ENCODE measurements at regions not wholly inside any gene's neighbourhood (a gene's known extent, or its start where the extent isn't known, plus 50 kb on each side); places are given as distances from the start of the nearest gene placed in this dataset.

- no peak for DNase-seq (ENCODE audit: low read depth)
- H3K4me3 ChIP-seq (ENCODE audit: low read depth, low read length), result no peak overlapping the region
These were observed 481.9 kb upstream of the SETBP1 start for GRCh38 chr18:44198612-44199284.

- no peak overlapping the region for H3K4me3 ChIP-seq (ENCODE audit: low read depth, low read length)
- DNase-seq (ENCODE audit: low read depth), result no peak
These were observed 467.4 kb upstream of the SETBP1 start for GRCh38 chr18:44213293-44213692.

- no peak overlapping the region for H3K4me3 ChIP-seq (ENCODE audit: low read depth, low read length)
- no peak for DNase-seq (ENCODE audit: low read depth)
These were observed 466.3 kb upstream of the SETBP1 start for GRCh38 chr18:44214396-44214795.

- no peak for DNase-seq (ENCODE audit: low read depth)
- H3K4me3 ChIP-seq (ENCODE audit: low read depth, low read length), result no peak overlapping the region
These were observed 464.5 kb upstream of the SETBP1 start for GRCh38 chr18:44216169-44216568.

- no peak for DNase-seq (ENCODE audit: low read depth)
- H3K4me3 ChIP-seq (ENCODE audit: low read depth, low read length), result no peak overlapping the region
These were observed 453.2 kb upstream of the SETBP1 start for GRCh38 chr18:44227501-44227900.

- DNase-seq (ENCODE audit: low read depth), result peak; percentile 66
These were observed 451.0 kb upstream of the SETBP1 start for GRCh38 chr18:44229693-44230108.

GRCh38 chr18:44231936-44232335 lies 448.8 kb upstream of the SETBP1 start:
- DNase-seq (ENCODE audit: low read depth), result no peak
- H3K4me3 ChIP-seq (ENCODE audit: low read depth, low read length), result no peak overlapping the region

More at GRCh38 chr18:44229693-44230108, 451.0 kb upstream of the SETBP1 start:
- no peak overlapping the region for H3K4me3 ChIP-seq (ENCODE audit: low read depth, low read length)

GRCh38 chr18:44232500-44232899 lies 448.2 kb upstream of the SETBP1 start:
- DNase-seq (ENCODE audit: low read depth), result no peak
- no peak overlapping the region for H3K4me3 ChIP-seq (ENCODE audit: low read depth, low read length)

GRCh38 chr18:44238454-44238853 lies 442.2 kb upstream of the SETBP1 start:
- DNase-seq (ENCODE audit: low read depth), result no peak
- H3K4me3 ChIP-seq (ENCODE audit: low read depth, low read length), result no peak overlapping the region

- H3K4me3 ChIP-seq (ENCODE audit: low read depth, low read length), result no peak overlapping the region
- DNase-seq (ENCODE audit: low read depth), result no peak
These were observed 441.8 kb upstream of the SETBP1 start for GRCh38 chr18:44238911-44239310.

- DNase-seq (ENCODE audit: low read depth), result no peak
- no peak overlapping the region for H3K4me3 ChIP-seq (ENCODE audit: low read depth, low read length)
These were observed 439.7 kb upstream of the SETBP1 start for GRCh38 chr18:44241020-44241419.

- no peak for DNase-seq (ENCODE audit: low read depth)
These were observed 435.7 kb upstream of the SETBP1 start for GRCh38 chr18:44245019-44245418.

GRCh38 chr18:44246001-44246400 lies 434.7 kb upstream of the SETBP1 start:
- DNase-seq (ENCODE audit: low read depth), result no peak

More at GRCh38 chr18:44245019-44245418, 435.7 kb upstream of the SETBP1 start:
- no peak overlapping the region for H3K4me3 ChIP-seq (ENCODE audit: low read depth, low read length)

GRCh38 chr18:44258086-44258485 lies 422.6 kb upstream of the SETBP1 start:
- DNase-seq (ENCODE audit: low read depth), result no peak
- no peak overlapping the region for H3K4me3 ChIP-seq (ENCODE audit: low read depth, low read length)

More at GRCh38 chr18:44246001-44246400, 434.7 kb upstream of the SETBP1 start:
- H3K4me3 ChIP-seq (ENCODE audit: low read depth, low read length), result no peak overlapping the region

- no peak for DNase-seq (ENCODE audit: low read depth)
- no peak overlapping the region for H3K4me3 ChIP-seq (ENCODE audit: low read depth, low read length)
These were observed 422.1 kb upstream of the SETBP1 start for GRCh38 chr18:44258576-44258975.

GRCh38 chr18:44259610-44260009 lies 421.1 kb upstream of the SETBP1 start:
- DNase-seq (ENCODE audit: low read depth), result no peak
- no peak overlapping the region for H3K4me3 ChIP-seq (ENCODE audit: low read depth, low read length)

GRCh38 chr18:44265437-44265836 lies 415.3 kb upstream of the SETBP1 start:
- no peak for DNase-seq (ENCODE audit: low read depth)

GRCh38 chr18:44273298-44273697 lies 407.4 kb upstream of the SETBP1 start:
- DNase-seq (ENCODE audit: low read depth), result no peak

More at GRCh38 chr18:44265437-44265836, 415.3 kb upstream of the SETBP1 start:
- no peak overlapping the region for H3K4me3 ChIP-seq (ENCODE audit: low read depth, low read length)

GRCh38 chr18:44280479-44280878 lies 400.2 kb upstream of the SETBP1 start:
- DNase-seq (ENCODE audit: low read depth), result no peak
- H3K4me3 ChIP-seq (ENCODE audit: low read depth, low read length), result no peak overlapping the region

More at GRCh38 chr18:44273298-44273697, 407.4 kb upstream of the SETBP1 start:
- no peak overlapping the region for H3K4me3 ChIP-seq (ENCODE audit: low read depth, low read length)

GRCh38 chr18:44286049-44286448 lies 394.6 kb upstream of the SETBP1 start:
- H3K4me3 ChIP-seq (ENCODE audit: low read depth, low read length), result no peak overlapping the region
- no peak for DNase-seq (ENCODE audit: low read depth)

GRCh38 chr18:44290366-44290977 lies 390.2 kb upstream of the SETBP1 start:
- H3K4me3 ChIP-seq (ENCODE audit: low read depth, low read length), result no peak overlapping the region
- no peak for DNase-seq (ENCODE audit: low read depth)
